ENCODE measurements at regions not wholly inside any gene's neighbourhood (a gene's known extent, or its start where the extent isn't known, plus 50 kb on each side); places are given as distances from the start of the nearest gene placed in this dataset.

GRCh38 chr4:169934794-169935429, 91.3 kb downstream of the MFAP3L start:
- BruUV-seq (replicated peaks): no TSS peak
- FAIRE-seq (no peak), ATAC-seq (no peak), DNase-seq (ENCODE audit: low spot score) (no peak)
- intact Hi-C loops (cut with micrococcal nuclease; ENCODE audit: unreplicated experiment): no loop called here
- H3K27me3 ChIP-seq (ENCODE audit: control insufficient read depth in 1 of 2, insufficient read depth in 2 of 2, low read length in 2 of 2): no peaks in the 10 kb centered on the region
- no peak overlapping the region for H3K27ac ChIP-seq (ENCODE audit: extremely low read length, insufficient read depth, low read length)
- no peaks in the 10 kb centered on the region for H3K79me2 ChIP-seq (ENCODE audit: insufficient read depth, low read length)
- H3K9me3 ChIP-seq (ENCODE audit: low read length): no peaks in the 10 kb centered on the region
- H3K4me2 ChIP-seq (ENCODE audit: low read depth, low read length): no peak overlapping the region
- H3K4me1 ChIP-seq (ENCODE audit: insufficient read depth, low read length): no peaks in the 10 kb centered on the region
- ChIA-PET POLR2A (no interaction called here), CTCF (ENCODE audit: low intra/inter-chr PET ratio, low total read pairs) (no interaction called here)
- no peak for TF ChIP-seq SALL2 (CRISPR knock-in tag; IDR thresholded peaks at IDR 0.05)
- no peak for TF ChIP-seq BRCA1 (CRISPR knock-in tag; IDR thresholded peaks at IDR 0.05)
- TF ChIP-seq ZNF256 (CRISPR knock-in tag; conservative IDR thresholded peaks at IDR 0.05): no peak
- no peak for TF ChIP-seq ZNF800 (CRISPR knock-in tag; IDR thresholded peaks at IDR 0.05)
- no peak for TF ChIP-seq RFX3 (CRISPR knock-in tag; IDR thresholded peaks at IDR 0.05)
- TF ChIP-seq UBTF (CRISPR knock-in tag; IDR thresholded peaks at IDR 0.05): no peak
- TF ChIP-seq GABPA (IDR thresholded peaks at IDR 0.05; ENCODE audit: low read depth, low read length): no peak
- no peak for TF ChIP-seq GABPA (CRISPR knock-in tag; IDR thresholded peaks at IDR 0.05; ENCODE audit: low read depth)
- TF ChIP-seq ZNF225 (CRISPR knock-in tag; IDR thresholded peaks at IDR 0.05): no peak
- TF ChIP-seq ZNF776 (CRISPR knock-in tag; IDR thresholded peaks at IDR 0.05): no peak
- TF ChIP-seq, protein P1, sequence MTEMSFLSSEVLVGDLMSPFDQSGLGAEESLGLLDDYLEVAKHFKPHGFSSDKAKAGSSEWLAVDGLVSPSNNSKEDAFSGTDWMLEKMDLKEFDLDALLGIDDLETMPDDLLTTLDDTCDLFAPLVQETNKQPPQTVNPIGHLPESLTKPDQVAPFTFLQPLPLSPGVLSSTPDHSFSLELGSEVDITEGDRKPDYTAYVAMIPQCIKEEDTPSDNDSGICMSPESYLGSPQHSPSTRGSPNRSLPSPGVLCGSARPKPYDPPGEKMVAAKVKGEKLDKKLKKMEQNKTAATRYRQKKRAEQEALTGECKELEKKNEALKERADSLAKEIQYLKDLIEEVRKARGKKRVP (CRISPR knock-in tag; IDR thresholded peaks at IDR 0.05): no peak
- no peak for TF ChIP-seq ZNF558 (CRISPR knock-in tag; IDR thresholded peaks at IDR 0.05; ENCODE audit: borderline replicate concordance)
- TF ChIP-seq PATZ1 (CRISPR knock-in tag; IDR thresholded peaks at IDR 0.05): no peak
- TF ChIP-seq PAWR (CRISPR knock-in tag; IDR thresholded peaks at IDR 0.05; ENCODE audit: borderline replicate concordance): no peak
- no peak for TF ChIP-seq RFXAP (CRISPR knock-in tag; IDR thresholded peaks at IDR 0.05; ENCODE audit: borderline replicate concordance)
- no peak for TF ChIP-seq NFYC (CRISPR knock-in tag; IDR thresholded peaks at IDR 0.05)
- TF ChIP-seq ZNF17 (CRISPR knock-in tag; IDR thresholded peaks at IDR 0.05): no peak
- TF ChIP-seq ZBTB7B (CRISPR knock-in tag; IDR thresholded peaks at IDR 0.05): no peak
- H3K36me3 ChIP-seq (replicated peaks in 1 of 2; ENCODE audit: control insufficient read depth in 1 of 2, insufficient read depth in 2 of 2, low read length in 2 of 2): no peaks in the 10 kb centered on the region
- in situ Hi-C loops (cut with HindIII; ENCODE audit: extremely low pct_ligation_motif_present, low pct_unique_long_range_greater_than_20kb): no loop called here
- H3K9ac ChIP-seq (ENCODE audit: insufficient read depth, low read depth, low read length): no peak overlapping the region
- H3K4me3 ChIP-seq (replicated peaks in 1 of 3; ENCODE audit: insufficient read depth in 1 of 3, low read depth in 2 of 3, low read length in 3 of 3): no peak overlapping the region
- 18% methylated on average over 5 of the region's 5 CpGs for WGBS (ENCODE audit: low lambda C conversion rate)
- no peak overlapping the region for H2AFZ ChIP-seq (ENCODE audit: low read length)
- no peaks in the 10 kb centered on the region for H4K20me1 ChIP-seq (ENCODE audit: insufficient read depth, low read length)

Measured in HepG2 (cell line).